GM18498 (cell line): ENCODE measurements at regions not wholly inside any gene's neighbourhood (a gene's known extent, or its start where the extent isn't known, plus 50 kb on each side); places are given as distances from the start of the nearest gene placed in this dataset.
"Not testable (repeated sequence)": the region's sequence is repeated elsewhere in the genome, so short reads cannot be mapped to it uniquely, and the experiment has no call there.

Experiments used
- ATAC-seq: cut with Tn5 transposase; IDR thresholded peaks from one replicate; pipeline ENCODE4 v1.9.1; 2021; ENCODE audit warnings: mild to moderate bottlenecking, moderate library complexity; ENCODE audit not compliant: unreplicated experiment

- ATAC-seq: not testable (repeated sequence)
These were observed 60.5 kb downstream of the AREG start for GRCh38 chr4:74505355-74505978.

GRCh38 chr4:74509363-74509762, 64.4 kb downstream of the AREG start:
- ATAC-seq: not testable (repeated sequence)

GRCh38 chr4:74516303-74516702, 71.4 kb downstream of the AREG start:
- no peak for ATAC-seq

- ATAC-seq: no peak
These were observed 73.1 kb downstream of the AREG start for GRCh38 chr4:74517996-74518395.

GRCh38 chr4:74522251-74522991, 77.5 kb downstream of the AREG start:
- ATAC-seq: no peak

GRCh38 chr4:74523096-74523495, 78.2 kb downstream of the AREG start:
- no peak for ATAC-seq

- no peak for ATAC-seq
These were observed 80.0 kb downstream of the AREG start for GRCh38 chr4:74524985-74525384.

GRCh38 chr4:74527049-74527448, 82.1 kb downstream of the AREG start:
- ATAC-seq: no peak

GRCh38 chr4:74528178-74528577, 83.2 kb downstream of the AREG start:
- no peak for ATAC-seq

GRCh38 chr4:74529284-74530041, 84.5 kb downstream of the AREG start:
- ATAC-seq: no peak

- ATAC-seq: peak; percentile 92
These were observed 87.2 kb downstream of the AREG start for GRCh38 chr4:74531963-74532794.

- ATAC-seq: no peak
These were observed 89.2 kb downstream of the AREG start for GRCh38 chr4:74534121-74534520.

GRCh38 chr4:74534936-74535335, 90.0 kb downstream of the AREG start:
- ATAC-seq: no peak

- no peak for ATAC-seq
These were observed 90.6 kb downstream of the AREG start for GRCh38 chr4:74535512-74535911.

GRCh38 chr4:74536557-74536956, 91.6 kb downstream of the AREG start:
- no peak for ATAC-seq

GRCh38 chr4:74537459-74537858, 92.5 kb downstream of the AREG start:
- ATAC-seq: no peak

- no peak for ATAC-seq
These were observed 94.3 kb downstream of the AREG start for GRCh38 chr4:74539044-74539790.

- no peak for ATAC-seq
These were observed 95.3 kb downstream of the AREG start for GRCh38 chr4:74540193-74540592.

- no peak for ATAC-seq
These were observed 96.7 kb downstream of the AREG start for GRCh38 chr4:74541667-74542066.

GRCh38 chr4:74543231-74543781, 98.4 kb downstream of the AREG start:
- ATAC-seq: peak; percentile 91
